Fibroblast of peridontal ligament (primary cell): ENCODE measurements at regions not wholly inside any gene's neighbourhood (a gene's known extent, or its start where the extent isn't known, plus 50 kb on each side); places are given as distances from the start of the nearest gene placed in this dataset.
A peak's percentile ranks its signal among the peaks of the same experiment; 100 is the strongest.

Experiments
- DNase-seq: peaks from one replicate; pipeline ENCODE4 v3.0.0-alpha.2; 2010; ENCODE audit errors: extremely low read depth

- DNase-seq, result peak; percentile 78
Observed at GRCh38 chr10:75294866-75295701, 59.3 kb upstream of the COMTD1 start.

- no peak for DNase-seq
Observed at GRCh38 chr10:75294518-75294865, 58.7 kb upstream of the COMTD1 start.

GRCh38 chr10:75294031-75294437, 58.3 kb upstream of the COMTD1 start:
- DNase-seq, result peak; percentile 13

DNA sequence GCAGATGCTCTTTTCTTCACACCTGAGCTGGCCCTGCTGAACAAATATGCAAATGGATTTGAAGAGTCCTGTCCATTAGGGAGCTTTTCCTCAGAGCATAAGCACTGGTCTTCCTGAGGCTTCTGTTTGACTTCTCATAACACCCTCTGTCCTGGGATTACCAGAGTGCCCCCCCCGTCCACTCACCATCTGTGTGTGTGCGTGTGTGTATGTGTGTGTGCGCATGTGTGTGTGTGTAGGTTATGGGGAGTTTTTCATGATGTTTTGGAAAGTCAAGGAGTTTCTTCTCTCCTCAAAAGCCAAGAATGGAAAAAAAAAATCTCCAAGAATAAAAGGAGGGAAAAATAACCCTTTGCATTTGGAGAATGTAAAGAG, 57.7 kb upstream of the COMTD1 start:
- no peak for DNase-seq

GRCh38 chr10:75292794-75293445, 57.2 kb upstream of the COMTD1 start:
- no peak for DNase-seq

DNA sequence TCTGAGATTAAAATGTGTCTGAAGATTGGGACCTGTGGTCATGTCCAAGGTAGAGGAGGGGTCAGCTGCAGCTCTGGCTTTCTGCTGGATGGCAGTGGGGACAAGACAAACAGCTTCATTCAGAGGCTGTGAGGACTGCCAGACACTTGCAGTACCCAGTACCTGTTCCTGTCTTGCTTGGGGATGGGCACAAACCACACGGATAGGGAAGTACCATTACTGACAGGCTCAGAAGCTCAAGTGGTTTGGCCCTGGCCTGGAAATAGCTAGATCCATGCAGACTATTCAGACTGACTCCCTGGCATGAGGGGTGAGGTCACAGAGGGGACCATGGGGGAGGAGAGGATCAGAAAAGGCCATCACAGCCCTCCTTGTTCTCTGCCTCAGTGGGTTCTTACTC, 56.0 kb upstream of the COMTD1 start:
- no peak for DNase-seq

DNA sequence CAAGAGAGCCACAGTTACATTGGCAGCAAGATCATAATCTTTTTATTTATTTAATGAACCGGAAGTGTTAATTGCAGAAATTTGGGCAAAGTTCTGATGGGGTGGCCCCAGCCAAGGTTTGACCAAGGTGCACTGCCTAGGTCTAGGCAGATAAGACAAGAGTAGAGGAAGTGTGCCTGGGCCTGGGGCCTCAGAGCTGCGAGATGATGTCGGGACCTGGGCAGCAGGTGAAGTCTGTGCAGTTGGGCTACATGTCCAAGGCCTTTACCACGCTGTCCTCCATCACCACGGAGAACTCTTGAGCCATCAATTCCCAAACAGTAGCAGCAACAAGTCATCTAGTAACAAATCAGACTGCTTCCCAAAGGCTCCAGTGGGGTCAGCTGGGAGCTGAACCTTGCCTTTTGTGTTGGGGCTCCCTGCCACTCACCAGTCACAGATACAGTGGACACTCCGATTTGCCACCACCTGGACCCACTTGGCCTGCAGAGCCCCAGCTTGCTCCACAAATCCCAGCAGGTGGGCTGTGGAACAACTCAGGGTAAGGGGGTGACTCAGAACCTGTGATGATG, 52.5 kb upstream of the COMTD1 start:
- DNase-seq, result no peak

DNA sequence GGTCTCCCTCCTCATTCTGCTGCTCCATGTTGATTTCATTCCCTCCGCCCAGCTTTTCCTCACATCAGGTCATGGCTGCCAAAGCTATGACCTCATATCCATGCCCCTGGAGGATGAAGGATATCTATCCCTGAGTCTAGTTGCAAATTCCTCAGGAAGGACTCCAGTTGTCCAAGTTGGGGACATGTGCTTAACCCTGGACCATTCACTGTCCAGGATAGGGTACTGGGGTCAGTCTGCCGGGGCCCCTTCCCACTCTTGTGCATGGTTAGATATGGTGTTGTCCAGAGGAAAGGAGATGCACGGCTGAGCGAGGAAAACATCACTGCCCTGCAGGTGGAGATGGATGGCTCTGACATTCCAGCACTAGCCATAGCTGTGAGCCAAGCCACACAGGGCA, 51.9 kb upstream of the COMTD1 start:
- DNase-seq, result no peak

- no peak for DNase-seq
Observed at GRCh38 chr10:75286901-75287300, 51.1 kb upstream of the COMTD1 start.
